ENCODE measurements at regions not wholly inside any gene's neighbourhood (a gene's known extent, or its start where the extent isn't known, plus 50 kb on each side); places are given as distances from the start of the nearest gene placed in this dataset.

DNA sequence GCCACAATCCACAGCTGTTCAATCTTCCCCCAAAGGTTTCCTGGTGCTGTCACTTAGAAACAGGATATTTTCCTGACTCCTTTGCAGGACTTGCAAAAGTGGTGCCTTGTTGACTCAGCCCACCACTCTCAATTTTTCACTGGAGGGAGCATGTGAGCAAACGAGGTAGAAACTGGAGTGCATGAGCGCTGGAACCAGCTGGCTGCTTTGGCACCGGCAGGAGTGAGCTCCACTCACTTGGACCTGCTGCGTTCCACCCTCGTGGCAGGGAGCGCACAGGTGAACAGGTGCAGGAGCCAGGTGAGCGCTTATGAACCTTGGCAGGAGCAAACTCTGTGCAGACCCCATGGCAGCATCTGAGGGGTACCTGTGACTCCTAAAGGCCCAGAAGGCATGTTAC is 364.1 kb upstream of the RORB start:
- Mint-ChIP-seq H3K27ac (no peak overlapping the region), H3K27me3 (ENCODE audit: low read depth in 3 of 3) (peaks cover 2 to 3% (median 3%) of the 10 kb centered on the region in 3 donors), H3K9me3 (peaks cover 0 to 7% (median 3%) of the 10 kb centered on the region in 7 donors), H3K36me3 (no peaks in the 10 kb centered on the region), H3K4me3 (no peak overlapping the region), H3K4me1 (no peaks in the 10 kb centered on the region)
- Histone ChIP-seq H2AFZ (ENCODE audit: insufficient read depth, low read depth, low read length, poor library complexity, severe bottlenecking) (no peak overlapping the region), H3K4me2 (replicated peaks; ENCODE audit: extremely low read depth, low read length, poor library complexity, severe bottlenecking) (no peak overlapping the region), H3K79me2 (ENCODE audit: insufficient read depth, low read length) (no peaks in the 10 kb centered on the region), H3K9ac (ENCODE audit: insufficient read depth, low read length, poor library complexity, severe bottlenecking) (no peak overlapping the region), H3K36me3 (replicated peaks in 1 of 2; ENCODE audit: control insufficient read depth in 1 of 2, insufficient read depth in 2 of 2, low read length in 2 of 2) (no peaks in the 10 kb centered on the region), H3K27me3 (ENCODE audit: control insufficient read depth in 2 of 2, insufficient read depth in 2 of 2, low read length in 2 of 2) (no peaks in the 10 kb centered on the region), H3K9me3 (replicated peaks in 1 of 2; ENCODE audit: control insufficient read depth in 1 of 2, insufficient read depth in 1 of 2, low read length in 2 of 2) (peaks cover 0 to 5% of the 10 kb centered on the region in 2 donors), H3K4me1 (ENCODE audit: control insufficient read depth in 1 of 2, insufficient read depth in 2 of 2, low read length in 2 of 2) (no peaks in the 10 kb centered on the region), H4K20me1 (ENCODE audit: insufficient read depth, low read length) (no peaks in the 10 kb centered on the region), H3K4me3 (replicated peaks in 1 of 3; ENCODE audit: low read depth in 2 of 3, low read length in 3 of 3) (no peak overlapping the region), H3K27ac (ENCODE audit: low read depth in 1 of 2, low read length in 2 of 2) (no peak overlapping the region)
- no peak for TF ChIP-seq CTCF (IDR thresholded peaks at IDR 0.05)
- intact Hi-C loops (cut with micrococcal nuclease) = no loop called here
- 85% methylated on average over 7 of the region's 7 CpGs for WGBS (ENCODE audit: insufficient coverage)
- no peak for DNase-seq

DNA sequence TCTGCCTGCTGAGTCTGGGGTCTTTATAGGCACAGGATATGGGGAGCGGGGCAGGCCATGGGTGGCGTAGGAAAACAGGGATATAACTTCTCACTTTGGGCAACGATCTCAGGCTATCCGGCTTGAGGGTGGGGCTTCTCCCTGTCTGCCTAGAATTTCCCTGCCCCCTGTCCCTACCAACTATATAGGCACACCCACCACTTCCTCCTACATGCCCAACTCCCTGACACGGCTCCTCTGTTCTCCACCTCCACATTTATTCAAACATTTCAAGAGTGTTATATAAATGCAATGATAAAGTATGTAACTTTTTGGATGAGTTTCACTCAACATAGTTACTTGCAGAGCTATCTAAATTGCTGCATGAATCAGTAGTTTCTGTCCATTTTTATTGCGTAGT is 363.2 kb upstream of the RORB start:
- Histone ChIP-seq H3K27ac (ENCODE audit: low read depth in 1 of 2, low read length in 2 of 2) (no peak overlapping the region), H4K20me1 (ENCODE audit: insufficient read depth, low read length) (no peaks in the 10 kb centered on the region), H3K9ac (ENCODE audit: insufficient read depth, low read length, poor library complexity, severe bottlenecking) (no peak overlapping the region), H3K27me3 (ENCODE audit: control insufficient read depth in 2 of 2, insufficient read depth in 2 of 2, low read length in 2 of 2) (no peaks in the 10 kb centered on the region), H3K36me3 (replicated peaks in 1 of 2; ENCODE audit: control insufficient read depth in 1 of 2, insufficient read depth in 2 of 2, low read length in 2 of 2) (no peaks in the 10 kb centered on the region), H3K4me3 (replicated peaks in 1 of 3; ENCODE audit: low read depth in 2 of 3, low read length in 3 of 3) (no peak overlapping the region), H2AFZ (ENCODE audit: insufficient read depth, low read depth, low read length, poor library complexity, severe bottlenecking) (no peak overlapping the region), H3K4me2 (replicated peaks; ENCODE audit: extremely low read depth, low read length, poor library complexity, severe bottlenecking) (no peak overlapping the region), H3K4me1 (ENCODE audit: control insufficient read depth in 1 of 2, insufficient read depth in 2 of 2, low read length in 2 of 2) (no peaks in the 10 kb centered on the region), H3K79me2 (ENCODE audit: insufficient read depth, low read length) (no peaks in the 10 kb centered on the region), H3K9me3 (replicated peaks in 1 of 2; ENCODE audit: control insufficient read depth in 1 of 2, insufficient read depth in 1 of 2, low read length in 2 of 2) (peaks cover 0 to 5% of the 10 kb centered on the region in 2 donors)
- Mint-ChIP-seq H3K36me3 (no peaks in the 10 kb centered on the region), H3K27ac (no peak overlapping the region), H3K4me1 (no peaks in the 10 kb centered on the region), H3K4me3 (no peak overlapping the region), H3K27me3 (ENCODE audit: low read depth in 3 of 3) (peaks cover 2 to 3% (median 2%) of the 10 kb centered on the region in 3 donors), H3K9me3 (peaks cover 0 to 7% (median 2%) of the 10 kb centered on the region in 7 donors)
- TF ChIP-seq CTCF (IDR thresholded peaks at IDR 0.05) = no peak
- WGBS (ENCODE audit: insufficient coverage) = no CpG with 5 or more reads among the region's 6 CpGs
- intact Hi-C loops (cut with micrococcal nuclease) = no loop called here
- DNase-seq = no peak

All from CD14-positive monocyte (primary cell).